ENCODE measurements at regions not wholly inside any gene's neighbourhood (a gene's known extent, or its start where the extent isn't known, plus 50 kb on each side); places are given as distances from the start of the nearest gene placed in this dataset.

DNA sequence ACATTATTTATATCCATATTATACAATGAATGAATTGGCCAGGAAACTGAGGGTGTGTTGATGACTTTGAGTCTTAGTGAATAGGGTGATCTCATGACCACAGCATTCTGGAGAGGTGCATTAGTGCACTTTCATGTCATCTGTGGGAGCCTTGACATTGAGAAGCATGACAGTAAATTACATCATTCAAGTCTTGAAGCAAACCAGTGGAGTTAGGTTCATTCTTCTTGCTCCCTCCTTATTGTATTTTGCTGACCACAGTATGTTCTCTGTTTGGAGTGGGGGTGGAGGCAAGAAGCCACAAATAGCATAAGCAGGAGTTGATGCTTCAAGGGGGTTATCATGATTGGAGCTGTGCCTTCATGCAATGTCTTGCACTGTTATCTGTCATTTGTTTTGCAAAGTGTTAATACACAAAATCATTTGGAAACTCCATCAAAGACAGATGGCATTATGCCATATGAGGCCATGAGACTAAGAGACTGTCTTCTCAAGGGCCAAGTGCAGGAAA lies 680.2 kb downstream of the NYAP2 start:
- H3K4me3 ChIP-seq (ENCODE audit: low read depth, low read length): no peak overlapping the region
- DNase-seq: no peak
- no peaks in the 10 kb centered on the region for H3K27me3 ChIP-seq (ENCODE audit: insufficient read depth, low read depth, severe bottlenecking)
- no peak overlapping the region for H3K27ac ChIP-seq
- H3K9me3 ChIP-seq (ENCODE audit: severe bottlenecking): no peaks in the 10 kb centered on the region
- H3K36me3 ChIP-seq: no peaks in the 10 kb centered on the region
- TF ChIP-seq, protein P1, sequence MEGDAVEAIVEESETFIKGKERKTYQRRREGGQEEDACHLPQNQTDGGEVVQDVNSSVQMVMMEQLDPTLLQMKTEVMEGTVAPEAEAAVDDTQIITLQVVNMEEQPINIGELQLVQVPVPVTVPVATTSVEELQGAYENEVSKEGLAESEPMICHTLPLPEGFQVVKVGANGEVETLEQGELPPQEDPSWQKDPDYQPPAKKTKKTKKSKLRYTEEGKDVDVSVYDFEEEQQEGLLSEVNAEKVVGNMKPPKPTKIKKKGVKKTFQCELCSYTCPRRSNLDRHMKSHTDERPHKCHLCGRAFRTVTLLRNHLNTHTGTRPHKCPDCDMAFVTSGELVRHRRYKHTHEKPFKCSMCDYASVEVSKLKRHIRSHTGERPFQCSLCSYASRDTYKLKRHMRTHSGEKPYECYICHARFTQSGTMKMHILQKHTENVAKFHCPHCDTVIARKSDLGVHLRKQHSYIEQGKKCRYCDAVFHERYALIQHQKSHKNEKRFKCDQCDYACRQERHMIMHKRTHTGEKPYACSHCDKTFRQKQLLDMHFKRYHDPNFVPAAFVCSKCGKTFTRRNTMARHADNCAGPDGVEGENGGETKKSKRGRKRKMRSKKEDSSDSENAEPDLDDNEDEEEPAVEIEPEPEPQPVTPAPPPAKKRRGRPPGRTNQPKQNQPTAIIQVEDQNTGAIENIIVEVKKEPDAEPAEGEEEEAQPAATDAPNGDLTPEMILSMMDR (IDR thresholded peaks at IDR 0.05; ENCODE audit: low read depth, low read length): no peak

DNA sequence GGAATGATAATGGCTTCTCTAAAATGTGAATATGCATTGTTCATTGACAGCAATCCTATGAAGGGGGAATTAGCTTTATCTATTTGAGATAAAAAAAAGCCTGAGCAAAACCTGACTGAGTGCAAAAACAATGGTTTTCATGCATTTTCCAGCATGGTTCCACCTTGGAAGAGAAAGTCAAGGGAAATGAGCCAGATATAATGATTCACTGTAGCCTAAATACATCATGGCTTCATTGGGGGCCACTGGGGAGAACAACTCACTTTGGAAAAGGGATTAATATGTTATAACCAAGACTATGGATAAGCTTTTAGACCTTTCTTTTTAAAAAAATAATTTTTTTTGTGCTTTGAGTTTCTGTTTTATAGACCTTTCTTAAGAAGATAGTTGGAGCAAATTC lies 679.7 kb downstream of the NYAP2 start:
- no peaks in the 10 kb centered on the region for H3K27me3 ChIP-seq (ENCODE audit: insufficient read depth, low read depth, severe bottlenecking)
- DNase-seq: no peak
- TF ChIP-seq, protein P1 (IDR thresholded peaks at IDR 0.05; ENCODE audit: low read depth, low read length): no peak
- no peaks in the 10 kb centered on the region for H3K36me3 ChIP-seq
- no peak overlapping the region for H3K27ac ChIP-seq
- H3K9me3 ChIP-seq (ENCODE audit: severe bottlenecking): no peaks in the 10 kb centered on the region
- no peak overlapping the region for H3K4me3 ChIP-seq (ENCODE audit: low read depth, low read length)

DNA sequence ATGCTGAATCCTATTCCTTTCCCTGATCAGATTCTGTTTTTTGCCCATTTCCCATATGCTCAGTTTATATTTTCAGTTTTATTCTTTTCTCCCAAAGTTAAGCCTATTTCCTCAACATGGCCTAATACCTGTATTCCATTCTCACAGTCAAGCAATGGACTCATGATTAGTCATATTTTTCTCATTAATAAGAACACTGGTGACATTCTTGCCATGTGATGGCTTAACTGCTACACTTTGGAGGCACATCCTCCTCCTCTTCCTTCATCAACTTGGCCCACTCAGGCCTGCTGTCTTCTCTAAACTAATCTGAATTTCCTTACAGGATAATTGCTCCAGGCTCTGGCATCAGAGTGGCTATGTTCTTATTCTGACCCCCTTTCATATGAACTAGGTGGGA lies 679.2 kb downstream of the NYAP2 start:
- H3K27ac ChIP-seq: no peak overlapping the region
- no peaks in the 10 kb centered on the region for H3K36me3 ChIP-seq
- no peaks in the 10 kb centered on the region for H3K27me3 ChIP-seq (ENCODE audit: insufficient read depth, low read depth, severe bottlenecking)
- no peaks in the 10 kb centered on the region for H3K9me3 ChIP-seq (ENCODE audit: severe bottlenecking)
- TF ChIP-seq, protein P1 (IDR thresholded peaks at IDR 0.05; ENCODE audit: low read depth, low read length): no peak
- DNase-seq: no peak
- no peak overlapping the region for H3K4me3 ChIP-seq (ENCODE audit: low read depth, low read length)

DNA sequence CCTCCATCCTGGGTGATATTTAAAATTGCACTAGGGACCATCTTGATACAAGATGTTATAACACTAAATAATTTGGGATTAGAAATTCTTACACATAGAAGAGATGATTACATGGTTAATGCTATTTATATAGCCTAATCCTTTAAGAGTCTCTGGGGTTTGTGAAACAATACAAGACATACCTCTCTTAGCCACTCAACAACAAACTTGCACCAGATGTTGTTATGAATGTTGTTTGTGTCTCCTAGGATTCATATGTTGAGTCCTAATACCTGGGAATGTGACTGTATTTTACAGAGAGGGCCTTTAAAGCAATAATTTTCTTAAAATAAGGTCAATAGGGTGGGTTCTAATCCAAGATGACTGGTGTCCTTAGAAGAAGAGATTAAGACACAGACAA lies 678.3 kb downstream of the NYAP2 start:
- no peak overlapping the region for H3K4me3 ChIP-seq (ENCODE audit: low read depth, low read length)
- no peak for DNase-seq
- TF ChIP-seq, protein P1 (IDR thresholded peaks at IDR 0.05; ENCODE audit: low read depth, low read length): no peak
- H3K9me3 ChIP-seq (ENCODE audit: severe bottlenecking): no peaks in the 10 kb centered on the region
- no peak overlapping the region for H3K27ac ChIP-seq
- no peaks in the 10 kb centered on the region for H3K36me3 ChIP-seq
- no peaks in the 10 kb centered on the region for H3K27me3 ChIP-seq (ENCODE audit: insufficient read depth, low read depth, severe bottlenecking)

DNA sequence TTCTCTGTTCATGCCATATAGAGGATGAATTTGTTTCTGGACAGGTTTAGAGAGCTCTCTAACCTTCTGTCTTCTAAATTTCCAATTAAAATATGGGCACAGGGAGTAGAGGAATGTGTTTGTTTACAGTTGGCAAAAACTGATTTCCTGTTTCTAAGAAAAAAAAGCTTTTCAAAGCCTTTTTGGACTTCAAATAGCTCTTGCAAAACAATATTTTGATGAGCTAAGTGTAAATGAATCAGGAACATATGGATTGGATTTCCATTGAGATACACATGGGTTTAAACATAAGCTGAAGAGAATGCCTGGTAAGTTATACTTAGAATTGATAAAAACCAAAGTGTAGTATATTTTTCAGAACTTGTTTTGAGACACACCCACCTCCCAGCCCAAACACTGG lies 677.5 kb downstream of the NYAP2 start:
- no peak for DNase-seq
- H3K4me3 ChIP-seq (ENCODE audit: low read depth, low read length): no peak overlapping the region
- no peaks in the 10 kb centered on the region for H3K36me3 ChIP-seq
- TF ChIP-seq, protein P1 (IDR thresholded peaks at IDR 0.05; ENCODE audit: low read depth, low read length): no peak
- no peak overlapping the region for H3K27ac ChIP-seq
- no peaks in the 10 kb centered on the region for H3K27me3 ChIP-seq (ENCODE audit: insufficient read depth, low read depth, severe bottlenecking)
- no peaks in the 10 kb centered on the region for H3K9me3 ChIP-seq (ENCODE audit: severe bottlenecking)

DNA sequence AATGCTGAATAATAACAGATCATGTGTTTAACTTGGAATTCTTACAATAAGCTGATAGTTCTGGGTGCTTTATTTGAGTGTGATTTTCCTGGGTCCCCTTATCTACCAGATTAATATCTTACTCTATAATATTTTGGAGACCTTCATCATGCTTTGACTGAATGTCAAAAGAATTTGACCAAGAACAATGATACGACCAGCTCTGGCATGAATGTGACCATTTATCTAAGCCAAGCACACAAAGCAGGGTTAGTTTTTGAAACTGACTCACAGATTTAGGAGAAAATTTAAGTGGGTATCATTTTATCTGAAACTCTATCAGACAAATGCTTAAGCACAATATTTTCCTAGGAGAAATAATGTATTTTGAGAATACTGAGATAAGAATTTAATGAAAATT lies 677.0 kb downstream of the NYAP2 start:
- Histone ChIP-seq H3K27me3 (ENCODE audit: insufficient read depth, low read depth, severe bottlenecking) (no peaks in the 10 kb centered on the region), H3K27ac (no peak overlapping the region), H3K4me3 (ENCODE audit: low read depth, low read length) (no peak overlapping the region), H3K36me3 (no peaks in the 10 kb centered on the region), H3K9me3 (ENCODE audit: severe bottlenecking) (no peaks in the 10 kb centered on the region)
- DNase-seq: no peak
- TF ChIP-seq, protein P1 (IDR thresholded peaks at IDR 0.05; ENCODE audit: low read depth, low read length): no peak

All from WERI-Rb-1 (cell line).